Peyer's patch (tissue), 4 donors: ENCODE measurements at regions not wholly inside any gene's neighbourhood (a gene's known extent, or its start where the extent isn't known, plus 50 kb on each side); places are given as distances from the start of the nearest gene placed in this dataset.

Experiments used
- CTCF ChIP-seq, 6 experiments: fragments of 450-650 bp in 4 of 6; fragments of 200-600 bp in 2 of 6; sonication (generic) in 1 of 6; IDR thresholded peaks; one replicate each; pipeline ENCODE4 v1.5.1; 2017 to 2019; ENCODE audit warnings: antibody characterized with exemption in 6 of 6, mild to moderate bottlenecking in 3 of 6, moderate library complexity in 1 of 6
- POLR2A ChIP-seq, 2 donors: fragments of 450-650 bp; IDR thresholded peaks; one replicate each; pipeline ENCODE4 v1.5.1; 2017; ENCODE audit warnings: antibody characterized with exemption in 2 of 2, mild to moderate bottlenecking in 2 of 2, moderate library complexity in 2 of 2

- TF ChIP-seq POLR2A (IDR thresholded peaks at IDR 0.05): no peak
- TF ChIP-seq CTCF (IDR thresholded peaks at IDR 0.05): no peak
These were observed 164.5 kb upstream of the PPP2R3A start for GRCh38 chr3:135801018-135801417.
